HUES6 (cell line): ENCODE measurements at regions not wholly inside any gene's neighbourhood (a gene's known extent, or its start where the extent isn't known, plus 50 kb on each side); places are given as distances from the start of the nearest gene placed in this dataset.
A peak's percentile ranks its signal among the peaks of the same experiment; 100 is the strongest.

Source experiments
- H3K27ac ChIP-seq: 2 replicates; pipeline ENCODE4 v1.7.0; 2013; ENCODE audit warnings: low read depth, mild to moderate bottlenecking, low read length, inconsistent platforms
- H3K27me3 ChIP-seq: 2 replicates; pipeline ENCODE4 v1.6.1; 2013; ENCODE audit warnings: low read length; ENCODE audit not compliant: control insufficient read depth, insufficient read depth
- H3K36me3 ChIP-seq: 2 replicates; pipeline ENCODE4 v1.6.1; 2013; ENCODE audit warnings: low read length; ENCODE audit not compliant: control insufficient read depth, insufficient read depth
- H3K4me1 ChIP-seq: 2 replicates; pipeline ENCODE4 v1.6.1; 2013; ENCODE audit warnings: low read length; ENCODE audit not compliant: control insufficient read depth, insufficient read depth
- H3K4me3 ChIP-seq: 2 replicates; pipeline ENCODE4 v1.5.1; 2013; ENCODE audit warnings: low read depth, low read length
- H3K9ac ChIP-seq: one replicate; pipeline ENCODE4 v1.6.1; 2013; ENCODE audit warnings: mild to moderate bottlenecking, low read length
- H3K9me3 ChIP-seq: 2 replicates; pipeline ENCODE4 v1.6.1; 2013; ENCODE audit warnings: low read depth, low read length; ENCODE audit not compliant: control insufficient read depth, insufficient read depth

- Histone ChIP-seq H3K4me1 (peaks cover 79% of the 10 kb centered on the region), H3K9me3 (no peaks in the 10 kb centered on the region), H3K27me3 (no peaks in the 10 kb centered on the region), H3K9ac (peak overlapping the region; percentile 68), H3K36me3 (no peaks in the 10 kb centered on the region), H3K4me3 (no peak overlapping the region), H3K27ac (peak overlapping the region; percentile 83; the same call in 1 of the 2 replicates)
Measured at GRCh38 chr14:76958020-76958979, 70.2 kb downstream of the IRF2BPL start.

DNA sequence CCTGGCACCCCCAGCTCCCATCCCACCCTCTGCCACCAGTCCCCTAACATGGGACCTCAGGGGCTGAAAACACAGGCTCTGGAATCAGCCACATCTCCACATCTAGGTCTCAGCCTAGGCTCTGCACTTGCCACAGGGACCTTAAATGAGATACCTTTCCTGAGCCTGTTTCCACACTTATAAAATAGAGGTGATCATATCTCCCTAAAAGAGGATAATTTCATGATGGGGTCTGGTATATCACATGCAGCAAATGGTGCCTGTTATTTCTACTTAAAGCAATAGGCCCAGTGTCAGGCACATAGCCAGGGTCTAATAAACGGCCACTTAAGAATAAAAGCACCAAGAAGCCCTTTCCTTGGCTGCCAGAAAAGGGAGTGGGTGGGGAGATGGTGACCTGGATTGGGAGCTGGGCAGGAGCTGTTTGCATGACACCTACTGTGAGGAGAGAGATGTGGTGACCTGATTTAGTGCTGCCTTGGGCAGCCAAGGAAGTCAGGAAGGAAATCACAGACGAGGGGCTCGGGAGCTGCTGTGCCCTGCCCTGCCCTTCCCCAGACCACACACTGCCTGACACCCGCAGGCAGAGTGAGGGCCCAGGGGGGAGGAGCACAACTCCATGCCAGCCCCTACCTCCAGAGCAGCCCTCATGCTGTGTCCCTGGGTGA lies 71.2 kb downstream of the IRF2BPL start:
- no peaks in the 10 kb centered on the region for H3K9me3 ChIP-seq
- no peaks in the 10 kb centered on the region for H3K27me3 ChIP-seq
- peak overlapping the region; percentile 83 for H3K27ac ChIP-seq
- H3K4me3 ChIP-seq: no peak overlapping the region; the same call in 1 of the 2 replicates
- peak overlapping the region; percentile 68 for H3K9ac ChIP-seq
- H3K36me3 ChIP-seq: no peaks in the 10 kb centered on the region
- peaks cover 75% of the 10 kb centered on the region for H3K4me1 ChIP-seq

- peak overlapping the region; percentile 40 for H3K4me3 ChIP-seq
- peak overlapping the region; percentile 90 for H3K9ac ChIP-seq
- peak overlapping the region; percentile 83 for H3K27ac ChIP-seq
- no peaks in the 10 kb centered on the region for H3K27me3 ChIP-seq
- H3K4me1 ChIP-seq: peaks cover 70% of the 10 kb centered on the region
- no peaks in the 10 kb centered on the region for H3K36me3 ChIP-seq
- H3K9me3 ChIP-seq: no peaks in the 10 kb centered on the region
Measured at GRCh38 chr14:76956316-76957090, 72.0 kb downstream of the IRF2BPL start.

GRCh38 chr14:76955575-76956315 lies 72.8 kb downstream of the IRF2BPL start:
- Histone ChIP-seq H3K4me1 (peaks cover 62% of the 10 kb centered on the region), H3K36me3 (no peaks in the 10 kb centered on the region), H3K4me3 (peak overlapping the region; percentile 40; the same call in 1 of the 2 replicates), H3K9me3 (no peaks in the 10 kb centered on the region), H3K9ac (peak overlapping the region; percentile 90), H3K27ac (peak overlapping the region; percentile 83), H3K27me3 (no peaks in the 10 kb centered on the region)

DNA sequence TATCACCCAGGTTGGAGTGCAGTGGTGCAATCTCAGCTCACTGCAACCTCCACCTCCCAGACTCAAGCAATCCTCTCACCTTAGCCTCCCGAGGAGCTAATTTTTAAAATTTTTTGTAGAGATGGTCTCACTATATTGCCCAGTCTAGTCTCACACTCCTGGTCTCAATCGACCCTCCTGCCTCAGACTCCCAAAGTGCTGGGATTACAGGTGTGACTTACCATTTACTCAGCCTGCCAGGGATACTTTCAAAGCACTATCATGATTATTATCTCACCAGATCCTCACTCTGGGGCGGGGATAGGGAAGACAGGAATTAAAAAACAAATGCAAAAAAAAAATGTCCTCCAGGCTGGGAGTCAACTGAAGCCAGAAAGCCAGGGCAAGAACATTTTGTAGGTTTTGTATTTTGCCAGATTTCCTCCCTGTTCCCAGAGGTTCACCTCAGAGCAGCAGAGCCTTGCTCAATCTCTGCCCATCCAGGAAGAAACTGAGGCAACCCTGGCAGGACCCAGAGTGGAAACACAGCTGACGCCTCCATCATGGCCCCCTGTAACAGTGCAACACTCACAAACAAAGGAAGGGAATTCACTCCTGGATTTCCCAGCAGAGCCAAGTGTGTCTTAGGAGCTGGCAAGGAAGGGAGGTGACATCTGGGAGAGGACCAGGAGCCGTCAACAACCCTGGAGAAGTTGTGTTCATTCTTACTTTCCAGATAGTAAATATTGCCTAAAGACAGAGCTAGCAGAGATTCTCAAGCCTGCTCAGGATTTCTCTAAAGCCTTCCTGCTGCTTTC lies 73.9 kb downstream of the IRF2BPL start:
- Histone ChIP-seq H3K9me3 (no peaks in the 10 kb centered on the region), H3K4me1 (peaks cover 55% of the 10 kb centered on the region), H3K27ac (peak overlapping the region; percentile 83), H3K27me3 (no peaks in the 10 kb centered on the region), H3K4me3 (no peak overlapping the region), H3K36me3 (no peaks in the 10 kb centered on the region), H3K9ac (peak overlapping the region; percentile 90)

GRCh38 chr14:76953311-76953945 lies 75.1 kb downstream of the IRF2BPL start:
- H3K4me3 ChIP-seq: no peak overlapping the region
- H3K9ac ChIP-seq: peak overlapping the region; percentile 29
- H3K4me1 ChIP-seq: peaks cover 46% of the 10 kb centered on the region

GRCh38 chr14:76951166-76951565 lies 77.3 kb downstream of the IRF2BPL start:
- no peak overlapping the region for H3K4me3 ChIP-seq
- no peaks in the 10 kb centered on the region for H3K27me3 ChIP-seq
- peaks cover 46% of the 10 kb centered on the region for H3K4me1 ChIP-seq
- no peaks in the 10 kb centered on the region for H3K36me3 ChIP-seq
- no peaks in the 10 kb centered on the region for H3K9me3 ChIP-seq
- H3K27ac ChIP-seq: no peak overlapping the region
- no peak overlapping the region for H3K9ac ChIP-seq

More at GRCh38 chr14:76953311-76953945, 75.1 kb downstream of the IRF2BPL start:
- Histone ChIP-seq H3K36me3 (no peaks in the 10 kb centered on the region), H3K9me3 (no peaks in the 10 kb centered on the region), H3K27me3 (no peaks in the 10 kb centered on the region), H3K27ac (peak overlapping the region; percentile 57; the same call in 1 of the 2 replicates)

DNA sequence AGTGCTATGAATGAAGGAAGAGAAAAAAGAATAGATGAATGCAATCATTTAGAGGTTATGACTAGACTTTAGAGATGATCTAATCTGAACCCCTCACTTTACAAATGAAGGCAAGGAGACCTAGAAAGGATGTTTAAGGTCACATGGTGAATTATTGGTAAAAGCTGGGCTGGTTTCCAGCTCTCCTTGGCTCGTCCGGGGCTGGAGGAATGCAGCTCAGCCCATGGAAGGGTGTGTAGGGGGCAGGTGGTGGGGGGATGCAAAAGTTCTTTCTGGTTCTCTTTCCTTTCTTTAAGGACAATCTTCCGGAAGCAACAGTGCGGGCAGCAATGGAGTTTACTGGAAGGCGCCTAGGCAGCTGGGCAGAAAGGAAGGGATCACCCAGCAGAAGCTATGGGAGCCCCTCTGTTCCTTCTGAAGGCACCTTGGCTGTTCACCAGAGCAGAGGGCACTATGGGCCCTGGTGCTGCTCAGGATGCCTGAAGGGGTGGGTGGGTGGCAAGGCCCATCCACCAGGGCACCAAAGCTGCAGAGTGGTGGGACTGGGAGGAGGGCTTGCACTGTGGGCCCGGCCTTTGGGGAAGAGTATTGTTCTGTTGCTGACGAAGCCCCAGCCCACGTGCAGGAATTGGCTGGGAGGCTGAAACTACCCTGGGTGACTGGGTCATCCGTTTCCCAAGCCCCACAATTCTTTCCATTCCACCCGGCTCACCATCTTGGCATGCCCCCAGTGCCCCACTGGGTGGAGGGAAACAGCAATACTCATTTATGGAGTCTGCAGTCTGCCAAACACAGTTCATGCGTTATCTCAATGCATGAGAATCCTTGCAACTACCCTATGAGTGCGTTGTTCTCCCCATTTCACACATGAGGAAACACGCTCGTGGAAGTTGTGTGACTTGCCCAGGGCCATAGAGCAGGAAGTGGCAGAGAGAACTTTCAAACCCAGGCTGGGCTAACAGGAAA lies 78.2 kb downstream of the IRF2BPL start:
- Histone ChIP-seq H3K4me1 (peaks cover 37% of the 10 kb centered on the region), H3K4me3 (no peak overlapping the region), H3K36me3 (no peaks in the 10 kb centered on the region), H3K9me3 (no peaks in the 10 kb centered on the region), H3K27me3 (no peaks in the 10 kb centered on the region), H3K9ac (no peak overlapping the region), H3K27ac (no peak overlapping the region)

DNA sequence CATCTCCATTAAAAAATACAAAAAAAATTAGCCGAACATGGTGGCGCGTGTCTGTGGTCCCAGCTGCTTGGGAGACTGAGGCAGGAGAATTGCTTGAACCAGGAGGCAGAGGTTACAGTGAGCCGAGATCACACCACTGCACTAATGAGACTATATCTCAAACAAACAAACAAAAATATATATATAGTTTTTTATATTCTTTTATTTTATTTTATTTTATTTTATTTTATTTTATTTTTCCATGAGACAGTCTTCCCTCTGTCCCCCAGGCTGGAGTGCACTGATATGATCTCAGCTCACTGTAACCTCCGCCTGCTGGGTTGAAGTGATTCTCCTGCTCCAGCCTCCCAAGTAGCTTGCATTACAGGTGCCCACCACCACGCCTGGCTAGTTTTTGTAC lies 79.5 kb downstream of the IRF2BPL start:
- H3K9ac ChIP-seq: no peak overlapping the region
- H3K27ac ChIP-seq: no peak overlapping the region
- H3K27me3 ChIP-seq: no peaks in the 10 kb centered on the region
- no peak overlapping the region for H3K4me3 ChIP-seq
- peaks cover 27% of the 10 kb centered on the region for H3K4me1 ChIP-seq
- H3K36me3 ChIP-seq: no peaks in the 10 kb centered on the region
- no peaks in the 10 kb centered on the region for H3K9me3 ChIP-seq
